ENCODE measurements at regions not wholly inside any gene's neighbourhood (a gene's known extent, or its start where the extent isn't known, plus 50 kb on each side); places are given as distances from the start of the nearest gene placed in this dataset.

- no peak for TF ChIP-seq CTCF (conservative IDR thresholded peaks at IDR 0.05)
- Mint-ChIP-seq H3K4me1 (ENCODE audit: unreplicated experiment) (no peaks in the 10 kb centered on the region), H3K9me3 (peaks cover 5% of the 10 kb centered on the region), H3K27ac (no peak overlapping the region), H3K4me3 (no peak overlapping the region), H3K27me3 (peaks cover 7% of the 10 kb centered on the region), H3K36me3 (no peaks in the 10 kb centered on the region)
- DNase-seq (ENCODE audit: extremely low spot score, unreplicated experiment) = no peak
These were observed 120.7 kb upstream of the PLXNA4 start for GRCh38 chr7:132697003-132697402.

- H3K27me3 Mint-ChIP-seq = peaks cover 9% of the 10 kb centered on the region
- no peaks in the 10 kb centered on the region for H3K9me3 Mint-ChIP-seq
- no peak overlapping the region for H3K27ac Mint-ChIP-seq
- H3K36me3 Mint-ChIP-seq = no peaks in the 10 kb centered on the region
- H3K4me1 Mint-ChIP-seq (ENCODE audit: unreplicated experiment) = no peaks in the 10 kb centered on the region
- no peak overlapping the region for H3K4me3 Mint-ChIP-seq
- DNase-seq (ENCODE audit: extremely low spot score, unreplicated experiment) = no peak
- no peak for TF ChIP-seq CTCF (conservative IDR thresholded peaks at IDR 0.05)
These were observed 120.1 kb upstream of the PLXNA4 start for GRCh38 chr7:132696332-132696731.

- no peaks in the 10 kb centered on the region for H3K4me1 Mint-ChIP-seq (ENCODE audit: unreplicated experiment)
- no peak for TF ChIP-seq CTCF (conservative IDR thresholded peaks at IDR 0.05)
- DNase-seq (ENCODE audit: extremely low spot score, unreplicated experiment) = no peak
- no peaks in the 10 kb centered on the region for H3K36me3 Mint-ChIP-seq
- H3K4me3 Mint-ChIP-seq = no peak overlapping the region
- peaks cover 13% of the 10 kb centered on the region for H3K27me3 Mint-ChIP-seq
- H3K27ac Mint-ChIP-seq = no peak overlapping the region
- no peaks in the 10 kb centered on the region for H3K9me3 Mint-ChIP-seq
These were observed 114.9 kb upstream of the PLXNA4 start for GRCh38 chr7:132691201-132691600.

GRCh38 chr7:132690174-132690573 lies 113.9 kb upstream of the PLXNA4 start:
- Mint-ChIP-seq H3K4me1 (ENCODE audit: unreplicated experiment) (no peaks in the 10 kb centered on the region), H3K27ac (no peak overlapping the region), H3K4me3 (no peak overlapping the region), H3K36me3 (no peaks in the 10 kb centered on the region), H3K27me3 (peaks cover 13% of the 10 kb centered on the region), H3K9me3 (no peaks in the 10 kb centered on the region)
- no peak for DNase-seq (ENCODE audit: extremely low spot score, unreplicated experiment)
- no peak for TF ChIP-seq CTCF (conservative IDR thresholded peaks at IDR 0.05)

- no peak for DNase-seq (ENCODE audit: extremely low spot score, unreplicated experiment)
- Mint-ChIP-seq H3K4me3 (no peak overlapping the region), H3K9me3 (no peaks in the 10 kb centered on the region), H3K4me1 (ENCODE audit: unreplicated experiment) (no peaks in the 10 kb centered on the region), H3K27me3 (peaks cover 19% of the 10 kb centered on the region), H3K36me3 (no peaks in the 10 kb centered on the region), H3K27ac (no peak overlapping the region)
- no peak for TF ChIP-seq CTCF (conservative IDR thresholded peaks at IDR 0.05)
These were observed 111.7 kb upstream of the PLXNA4 start for GRCh38 chr7:132687981-132688383.

- Mint-ChIP-seq H3K36me3 (no peaks in the 10 kb centered on the region), H3K27me3 (peaks cover 20% of the 10 kb centered on the region), H3K9me3 (no peaks in the 10 kb centered on the region), H3K4me3 (no peak overlapping the region), H3K27ac (no peak overlapping the region), H3K4me1 (ENCODE audit: unreplicated experiment) (no peaks in the 10 kb centered on the region)
- TF ChIP-seq CTCF (conservative IDR thresholded peaks at IDR 0.05) = no peak
- DNase-seq (ENCODE audit: extremely low spot score, unreplicated experiment) = no peak
These were observed 110.7 kb upstream of the PLXNA4 start for GRCh38 chr7:132687016-132687415.

All from type B pancreatic cell (in vitro differentiated cells).